ENCODE measurements at regions not wholly inside any gene's neighbourhood (a gene's known extent, or its start where the extent isn't known, plus 50 kb on each side); places are given as distances from the start of the nearest gene placed in this dataset.

DNA sequence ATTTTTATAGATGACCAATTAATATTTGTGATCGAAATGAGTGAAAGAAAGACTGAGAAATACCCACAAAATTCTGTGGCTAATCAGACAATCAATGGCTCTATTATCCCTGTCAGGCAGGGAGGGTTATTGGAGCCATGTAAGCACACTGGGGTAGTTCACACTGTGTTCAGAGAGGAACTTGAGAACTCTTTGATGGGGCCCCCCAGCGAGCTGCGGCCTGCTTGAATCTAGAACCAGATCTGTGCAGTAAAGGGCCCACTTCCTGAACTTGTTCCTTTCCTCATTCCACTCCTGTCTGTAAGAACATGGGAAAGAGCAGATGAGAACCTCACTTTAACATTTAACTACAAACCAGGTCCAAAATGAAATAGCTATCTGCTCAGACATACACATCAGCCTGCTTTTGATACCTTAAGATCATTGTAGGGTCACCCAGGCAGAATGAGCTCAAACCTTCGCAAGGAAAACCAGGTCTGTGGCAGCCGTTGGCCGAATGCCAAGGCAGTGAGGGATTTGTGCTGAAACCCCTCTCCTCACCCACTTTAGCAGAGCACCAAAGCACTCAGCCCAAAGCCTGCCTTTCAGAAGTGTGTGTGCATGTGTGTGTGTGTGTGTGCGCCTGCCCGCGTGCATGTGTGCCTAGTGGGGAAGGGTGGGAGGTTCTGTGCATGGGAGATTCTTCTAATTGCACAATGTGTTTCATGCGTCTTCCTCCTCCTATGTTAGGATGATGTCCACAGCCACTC, 365.6 kb upstream of the MGMT start:
- DNase-seq, result no peak

DNA sequence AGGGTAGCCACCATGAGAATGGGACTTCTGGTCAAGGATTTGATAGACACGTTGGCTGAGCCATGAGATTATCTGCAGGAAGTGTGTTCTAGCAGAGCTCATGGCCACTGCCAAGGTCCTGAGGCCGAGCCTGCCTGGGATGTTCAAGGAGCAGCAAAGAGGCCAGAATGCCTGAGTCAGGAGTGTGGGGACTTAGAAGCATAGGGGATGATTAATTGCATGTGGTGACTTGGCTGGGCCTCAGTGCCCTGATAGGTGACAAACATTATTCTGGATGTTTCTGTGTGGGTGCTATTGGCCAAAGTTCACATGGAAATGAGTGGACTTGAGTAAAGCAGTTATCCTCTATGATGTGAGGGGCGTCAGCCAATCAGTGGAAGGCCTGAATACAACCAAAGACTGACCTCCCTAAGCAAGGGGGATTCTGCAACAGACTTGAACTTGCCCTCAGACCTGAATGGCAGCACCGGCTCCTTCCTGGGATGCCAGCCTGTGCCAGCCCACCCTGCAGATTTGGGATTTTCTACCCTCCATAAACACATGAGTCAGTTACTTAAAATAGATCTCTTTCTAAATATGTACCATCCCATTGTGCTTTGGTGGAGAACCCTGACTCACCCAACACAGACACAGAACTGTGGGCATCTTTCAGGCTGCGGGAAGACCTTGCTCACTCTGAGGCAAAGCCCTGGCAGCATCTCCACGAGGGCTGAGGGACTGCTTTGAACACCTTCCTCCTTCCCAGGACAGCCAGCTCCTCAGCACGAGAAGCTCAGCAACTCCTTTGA, 363.9 kb upstream of the MGMT start:
- DNase-seq, result no peak

DNA sequence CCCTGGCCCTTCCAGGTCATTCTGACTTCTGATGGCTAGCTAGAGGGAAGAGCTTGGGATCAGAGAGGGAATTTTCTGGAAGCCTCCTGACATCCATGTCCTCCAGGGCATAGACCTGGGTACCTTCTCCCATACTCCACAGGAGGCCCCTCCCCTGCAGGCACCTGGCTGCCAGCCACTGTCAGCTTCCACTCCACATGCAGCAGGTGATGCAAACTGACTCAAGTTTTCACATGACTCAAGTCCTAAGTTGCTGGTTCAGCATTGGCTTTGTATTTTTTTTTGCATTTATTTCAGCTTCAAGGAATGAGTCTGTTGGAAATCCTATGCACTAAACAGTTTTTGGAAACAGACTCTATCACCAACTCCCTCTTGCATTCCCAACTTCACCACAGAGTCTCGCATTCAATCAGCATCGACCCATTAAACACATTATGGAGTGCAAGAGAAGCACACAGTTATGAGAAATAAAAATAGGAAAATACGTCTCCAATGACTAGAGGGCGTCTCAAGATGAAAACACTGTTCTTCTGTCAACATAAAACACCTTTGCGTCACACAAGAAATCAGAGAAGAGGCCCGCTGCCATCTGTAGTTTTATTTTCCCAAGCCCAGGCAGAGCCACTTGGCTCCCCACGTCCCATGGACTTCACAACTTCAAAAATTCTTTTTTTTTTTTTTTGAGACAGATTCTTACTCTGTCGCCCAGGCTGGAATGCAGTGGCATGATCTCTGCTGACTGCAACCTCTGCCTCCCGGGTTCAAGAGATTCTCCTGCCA, 362.6 kb upstream of the MGMT start:
- no peak for DNase-seq

DNA sequence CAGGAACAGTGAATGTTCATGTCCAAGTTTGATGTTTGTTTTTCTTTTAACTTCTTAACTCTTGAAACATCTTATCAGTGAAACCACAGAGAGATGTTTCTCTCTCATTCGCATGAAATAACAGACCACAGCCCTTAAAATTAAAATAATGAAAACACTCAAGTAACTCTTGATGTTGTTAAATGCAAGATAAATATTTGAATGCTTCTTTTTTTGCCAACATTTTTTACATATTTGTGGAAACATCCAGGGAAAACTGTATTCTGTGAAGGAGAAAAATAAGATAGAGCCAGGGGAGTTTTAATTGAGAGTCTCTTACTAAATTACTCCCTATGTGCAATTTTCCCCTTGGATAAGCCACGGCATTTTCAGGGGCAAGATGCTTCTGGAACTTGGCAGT, 361.8 kb upstream of the MGMT start:
- DNase-seq, result no peak

- no peak for DNase-seq
These were observed 360.7 kb upstream of the MGMT start for GRCh38 chr10:129106314-129106713.

GRCh38 chr10:129107525-129107924, 359.5 kb upstream of the MGMT start:
- no peak for DNase-seq

DNA sequence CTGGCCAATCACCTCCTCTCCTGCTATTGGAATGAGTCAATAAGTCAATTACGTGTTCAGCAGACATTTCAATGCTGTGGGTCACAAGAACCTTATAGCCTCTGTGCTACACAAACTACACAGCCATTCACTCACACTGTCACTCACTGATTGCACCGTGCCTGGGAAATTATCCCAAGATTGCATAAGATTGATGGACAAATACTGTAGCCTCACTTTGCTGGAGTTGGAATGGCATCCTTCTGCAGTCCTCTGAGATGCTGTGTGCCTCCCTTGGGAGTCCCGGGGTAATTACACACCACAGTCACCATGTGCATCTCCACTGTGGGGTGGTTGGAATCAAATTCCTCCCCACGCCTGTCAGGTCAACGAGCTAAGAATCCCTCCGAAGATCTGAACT, 358.7 kb upstream of the MGMT start:
- no peak for DNase-seq

- DNase-seq, result no peak
These were observed 358.0 kb upstream of the MGMT start for GRCh38 chr10:129108994-129109393.

DNA sequence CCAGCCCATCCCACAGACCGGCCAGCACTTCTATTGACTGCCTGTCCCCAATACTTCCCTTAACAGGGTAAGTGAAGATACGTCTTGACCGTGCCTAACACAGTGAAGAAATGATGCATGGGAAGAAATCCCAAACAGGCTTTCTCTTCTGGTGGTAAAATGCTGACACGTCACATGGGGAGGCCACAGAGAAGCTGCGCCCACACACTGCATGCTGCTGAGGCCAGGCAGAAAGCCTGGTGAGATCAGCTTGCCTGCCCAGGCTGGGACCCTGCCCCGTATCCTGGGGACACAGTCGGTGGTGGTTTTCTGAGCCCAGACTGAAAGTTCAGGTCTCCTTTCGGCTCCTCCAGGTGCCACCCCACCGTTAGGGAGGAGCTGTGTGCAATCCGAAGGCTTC, 356.3 kb upstream of the MGMT start:
- no peak for DNase-seq

DNA sequence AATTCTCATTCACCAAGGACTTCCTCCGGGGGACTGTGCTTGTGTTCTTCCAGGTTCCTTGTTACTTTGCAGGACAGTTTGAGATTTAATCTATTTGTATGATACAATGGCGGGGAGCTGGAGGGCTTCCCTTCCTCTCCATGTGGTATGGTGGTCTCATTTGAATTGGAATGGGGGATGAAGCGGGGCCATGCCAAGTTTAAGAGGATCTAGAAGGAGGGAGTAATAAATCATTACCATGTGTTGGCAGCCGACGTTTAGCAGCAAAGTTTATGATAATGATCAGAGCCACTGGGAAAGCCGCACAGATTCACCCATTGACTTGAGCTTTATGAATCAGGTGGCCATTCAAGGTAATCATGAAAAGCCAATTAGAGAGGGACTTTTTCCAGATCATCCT, 355.1 kb upstream of the MGMT start:
- no peak for DNase-seq

DNA sequence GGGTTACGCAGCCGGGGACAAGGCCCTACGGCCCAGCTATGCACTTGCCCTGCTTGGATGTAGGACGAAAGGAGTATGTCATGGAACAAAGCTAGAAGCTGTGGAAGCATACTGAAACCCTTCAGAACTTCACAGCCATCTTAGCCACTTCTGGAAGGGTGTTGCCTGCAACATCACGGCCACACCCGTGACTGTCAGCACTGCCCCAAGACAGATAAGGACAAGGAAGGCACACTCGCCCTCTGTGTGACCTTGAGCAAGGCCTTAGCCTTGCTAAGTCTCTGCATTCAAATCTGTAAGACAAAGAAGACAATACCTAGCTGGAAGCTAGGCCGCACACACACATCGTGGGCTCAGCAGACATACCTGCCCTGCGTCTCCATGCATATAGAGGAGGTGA, 352.5 kb upstream of the MGMT start:
- no peak for DNase-seq

- DNase-seq, result no peak
These were observed 350.7 kb upstream of the MGMT start for GRCh38 chr10:129116371-129116770.

GRCh38 chr10:129120441-129120840, 346.6 kb upstream of the MGMT start:
- DNase-seq, result no peak

DNA sequence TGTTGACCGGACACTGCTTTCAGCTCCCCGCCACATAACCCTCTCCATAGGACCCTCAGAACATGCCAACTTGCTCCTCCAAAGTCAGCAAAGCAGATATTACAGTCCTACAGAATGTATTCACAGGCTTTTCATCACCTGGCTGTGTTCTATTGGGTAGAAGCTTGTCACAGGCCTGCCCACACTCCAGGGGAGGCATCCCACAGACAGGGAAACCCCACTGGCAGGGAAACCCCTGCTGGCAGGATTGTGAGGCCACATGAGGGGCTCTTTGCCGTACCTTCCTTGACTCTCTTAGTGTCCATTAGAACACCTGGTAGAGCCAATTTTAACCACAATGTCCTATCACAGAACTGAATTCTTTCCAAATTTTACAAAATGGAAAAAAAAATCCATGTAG, 344.2 kb upstream of the MGMT start:
- no peak for DNase-seq

- DNase-seq, result no peak
These were observed 343.6 kb upstream of the MGMT start for GRCh38 chr10:129123428-129123827.

DNA sequence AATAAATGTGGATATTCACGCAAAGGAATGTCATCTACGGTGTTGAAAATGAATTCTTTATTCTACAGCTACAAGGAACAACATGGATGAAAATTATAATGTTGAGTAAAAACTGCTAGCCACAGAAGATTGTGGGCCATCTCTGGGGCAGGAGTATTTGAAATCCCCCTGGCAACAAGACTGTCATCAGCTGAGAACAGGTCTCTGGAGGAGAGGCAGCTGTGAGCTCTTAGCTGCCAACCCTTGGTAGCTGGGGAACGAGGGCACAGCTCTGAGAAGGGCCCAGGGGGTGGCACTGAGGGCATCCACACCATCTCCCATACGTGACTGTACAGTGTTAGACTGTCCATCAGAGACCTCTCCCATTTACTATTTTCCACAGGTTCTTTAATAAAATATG, 340.1 kb upstream of the MGMT start:
- DNase-seq, result no peak

DNA sequence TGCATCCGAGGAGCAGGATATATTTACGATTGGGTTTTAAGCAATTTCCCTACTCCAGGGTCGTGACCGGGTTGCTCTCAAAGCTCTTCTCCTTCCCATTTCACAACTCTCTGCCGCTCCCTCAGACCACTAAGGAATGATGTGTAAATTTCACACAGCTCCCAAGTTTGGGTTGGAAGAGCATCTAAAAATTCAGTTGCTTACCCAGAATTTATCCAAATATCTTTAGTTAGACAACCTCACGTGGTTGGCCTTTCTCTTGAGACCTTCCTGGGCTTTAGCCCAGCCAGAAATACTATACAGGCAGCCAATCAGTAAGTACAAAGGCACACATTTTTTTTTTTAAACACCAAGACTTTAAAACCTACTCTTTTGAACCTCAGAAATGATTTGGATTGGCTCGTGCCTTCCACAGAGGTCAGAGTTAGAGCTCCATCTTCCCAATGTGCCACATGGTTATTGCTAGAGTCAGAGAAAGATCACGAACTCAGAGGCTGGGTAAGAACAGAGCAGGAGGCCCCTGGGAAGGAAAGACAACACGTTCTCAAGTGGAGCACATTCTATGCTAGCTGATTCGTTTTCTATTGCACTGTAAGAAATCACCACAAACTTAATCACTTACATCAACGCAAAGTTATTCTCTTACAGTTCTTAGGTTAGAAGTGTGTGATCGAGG, 335.4 kb upstream of the MGMT start:
- DNase-seq, result no peak

GRCh38 chr10:129133856-129134255, 333.2 kb upstream of the MGMT start:
- no peak for DNase-seq

DNA sequence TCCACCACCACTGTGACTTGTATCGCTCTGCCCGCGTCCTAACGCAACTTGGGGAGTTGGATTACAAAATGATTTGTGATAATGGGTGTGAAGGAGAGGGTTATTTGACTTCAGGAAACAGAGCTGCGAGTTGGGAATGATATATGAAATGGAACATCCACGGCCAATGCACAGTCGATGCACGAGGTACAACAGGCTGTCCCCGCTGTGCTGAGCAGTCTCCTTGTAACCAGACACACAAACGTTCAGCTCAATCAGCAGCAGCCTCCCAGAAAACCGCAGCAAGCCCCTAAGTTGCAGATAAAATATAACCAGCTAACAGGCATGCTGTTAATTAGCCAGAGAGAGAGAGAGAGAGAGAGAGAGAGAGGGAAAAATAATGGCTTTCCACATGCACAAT, 332.7 kb upstream of the MGMT start:
- DNase-seq, result no peak

DNA sequence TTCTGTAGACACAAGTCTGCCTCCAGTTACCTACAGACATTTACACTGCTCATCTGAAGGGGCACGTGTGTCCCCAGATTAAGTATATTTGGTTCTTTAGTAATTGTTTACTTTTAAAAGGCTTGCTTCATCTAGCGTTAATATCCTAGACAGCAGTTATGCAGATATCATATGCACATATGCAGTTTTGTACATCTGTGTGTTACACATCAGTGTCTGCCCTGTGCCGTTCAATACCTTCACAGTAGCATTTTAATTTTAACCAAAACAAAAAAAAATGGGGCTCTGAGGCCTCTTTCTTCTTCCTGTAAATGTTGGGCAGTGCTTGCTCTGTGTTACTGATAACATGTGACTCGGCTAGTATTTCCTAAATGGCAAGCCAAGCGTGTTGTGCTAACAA, 331.4 kb upstream of the MGMT start:
- DNase-seq, result no peak

DNA sequence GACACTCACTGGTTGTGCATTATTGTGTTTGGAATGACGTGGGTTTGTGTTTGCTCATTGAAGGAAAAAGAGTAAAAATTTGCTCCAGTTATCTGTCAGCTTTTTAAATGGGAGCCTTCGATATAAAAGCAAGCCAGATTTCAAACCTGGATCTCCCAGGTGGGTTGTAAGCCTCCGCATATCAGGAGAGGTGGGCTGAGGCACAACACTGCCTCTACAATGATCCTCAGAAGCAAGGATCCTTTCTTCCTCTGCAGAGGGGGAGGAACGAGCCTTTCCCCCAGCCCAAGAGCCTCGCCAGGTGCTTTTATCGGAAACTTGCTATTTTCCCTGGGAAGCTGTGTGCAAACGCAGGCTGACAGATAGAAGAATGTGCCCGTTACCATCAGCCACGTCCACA, 331.0 kb upstream of the MGMT start:
- no peak for DNase-seq

DNA sequence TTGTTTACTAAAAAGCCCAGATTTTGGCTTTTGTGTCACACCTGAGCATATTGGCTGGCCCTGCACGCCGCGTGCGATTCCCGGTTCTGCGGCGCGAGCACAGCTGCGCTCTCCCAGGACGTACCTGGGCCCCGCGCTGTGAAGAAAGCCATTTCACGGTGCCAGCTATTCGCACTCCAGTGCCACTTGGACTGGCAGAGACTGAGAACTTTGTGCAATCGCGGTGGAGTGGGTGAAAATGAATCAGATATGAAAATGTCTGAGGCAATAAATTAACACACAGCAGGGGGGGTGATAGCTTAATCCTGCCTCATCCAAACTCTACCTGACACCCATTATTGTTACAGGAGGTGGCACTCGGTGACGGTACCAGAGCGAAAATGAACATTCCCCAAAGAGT, 330.1 kb upstream of the MGMT start:
- DNase-seq, result no peak
